ENCODE measurements at regions not wholly inside any gene's neighbourhood (a gene's known extent, or its start where the extent isn't known, plus 50 kb on each side); places are given as distances from the start of the nearest gene placed in this dataset.

DNA sequence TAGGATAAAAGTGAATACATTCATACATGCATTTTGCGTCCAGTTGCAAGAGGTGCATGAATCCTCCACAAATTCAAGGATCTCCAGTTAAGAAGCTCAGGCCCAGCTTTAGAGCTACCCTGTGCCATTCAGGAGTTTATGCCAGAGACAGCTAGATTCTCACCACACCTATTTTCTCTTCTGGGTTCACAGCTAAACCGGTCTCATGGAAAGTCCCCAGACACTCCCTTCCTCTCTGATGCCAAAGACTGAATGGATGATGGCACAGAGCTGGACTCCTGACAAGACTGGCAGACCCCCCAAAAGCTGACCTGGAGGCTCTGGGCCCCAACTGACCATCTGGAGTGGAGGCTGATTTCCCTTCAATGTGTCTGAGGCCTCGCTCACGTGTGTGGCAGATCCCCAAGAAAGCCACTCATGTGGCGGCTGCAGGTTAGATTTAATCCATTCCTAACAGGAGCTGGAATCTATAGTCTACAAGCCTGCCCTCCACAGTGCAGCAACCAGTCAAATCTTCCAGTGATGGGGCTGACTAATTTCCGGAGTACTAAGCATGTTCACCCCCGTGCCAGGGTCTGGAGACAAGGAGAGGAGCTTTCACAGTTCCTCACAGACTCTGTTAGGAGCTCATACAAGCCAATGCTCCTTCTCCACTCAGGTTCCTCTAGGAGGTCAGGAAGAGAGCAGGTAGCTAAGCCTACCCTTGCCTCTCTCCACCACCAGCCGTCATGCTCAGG lies 257.1 kb downstream of the BCL11A start:
- DNase-seq = no peak
- Histone ChIP-seq H3K36me3 (ENCODE audit: control insufficient read depth, insufficient read depth, low read length) (no peaks in the 10 kb centered on the region), H3K9me3 (ENCODE audit: control insufficient read depth, low read depth, low read length) (peaks cover 3% of the 10 kb centered on the region), H3K4me1 (ENCODE audit: control insufficient read depth, insufficient read depth, low read length) (no peaks in the 10 kb centered on the region), H3K27ac (ENCODE audit: low read length) (no peak overlapping the region), H3K4me3 (ENCODE audit: low read length) (no peak overlapping the region), H3K27me3 (ENCODE audit: control insufficient read depth, insufficient read depth, low read length) (no peaks in the 10 kb centered on the region)
- no CpG with 5 or more reads among the region's 8 CpGs for WGBS (ENCODE audit: insufficient coverage, low lambda C conversion rate)

DNA sequence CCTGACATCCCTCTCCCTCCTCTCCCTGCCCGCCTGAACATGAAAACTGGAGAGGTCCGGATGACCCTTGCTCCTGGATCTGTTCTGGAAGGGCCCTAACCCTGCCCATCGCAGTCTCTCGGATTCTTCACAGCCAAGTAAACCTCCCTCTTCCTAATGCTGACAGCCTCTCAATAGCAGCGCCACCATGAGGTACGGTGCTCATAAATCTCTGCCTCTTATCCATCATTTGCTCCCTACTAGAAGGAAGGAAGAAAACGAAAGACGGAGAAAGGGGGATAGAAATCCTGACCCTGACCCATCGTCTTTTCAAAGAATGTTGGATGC lies 257.9 kb downstream of the BCL11A start:
- WGBS (ENCODE audit: insufficient coverage, low lambda C conversion rate) = 92% methylated on average over 3 of the region's 9 CpGs
- H3K27ac ChIP-seq (ENCODE audit: low read length) = no peak overlapping the region
- no peaks in the 10 kb centered on the region for H3K4me1 ChIP-seq (ENCODE audit: control insufficient read depth, insufficient read depth, low read length)
- peaks cover 3% of the 10 kb centered on the region for H3K9me3 ChIP-seq (ENCODE audit: control insufficient read depth, low read depth, low read length)
- H3K4me3 ChIP-seq (ENCODE audit: low read length) = no peak overlapping the region
- no peaks in the 10 kb centered on the region for H3K27me3 ChIP-seq (ENCODE audit: control insufficient read depth, insufficient read depth, low read length)
- H3K36me3 ChIP-seq (ENCODE audit: control insufficient read depth, insufficient read depth, low read length) = no peaks in the 10 kb centered on the region
- DNase-seq = no peak

- DNase-seq = no peak
- no CpG with 5 or more reads among the region's 20 CpGs for WGBS (ENCODE audit: insufficient coverage, low lambda C conversion rate)
- Histone ChIP-seq H3K36me3 (ENCODE audit: control insufficient read depth, insufficient read depth, low read length) (no peaks in the 10 kb centered on the region), H3K9me3 (ENCODE audit: control insufficient read depth, low read depth, low read length) (peaks cover 3% of the 10 kb centered on the region), H3K4me1 (ENCODE audit: control insufficient read depth, insufficient read depth, low read length) (peaks cover 4% of the 10 kb centered on the region), H3K27ac (ENCODE audit: low read length) (no peak overlapping the region), H3K4me3 (ENCODE audit: low read length) (no peak overlapping the region), H3K27me3 (ENCODE audit: control insufficient read depth, insufficient read depth, low read length) (no peaks in the 10 kb centered on the region)
These were observed 258.4 kb downstream of the BCL11A start for GRCh38 chr2:60294901-60295635.

- no CpG with 5 or more reads among the region's 3 CpGs for WGBS (ENCODE audit: insufficient coverage, low lambda C conversion rate)
- no peak overlapping the region for H3K4me3 ChIP-seq (ENCODE audit: low read length)
- H3K9me3 ChIP-seq (ENCODE audit: control insufficient read depth, low read depth, low read length) = no peaks in the 10 kb centered on the region
- H3K27ac ChIP-seq (ENCODE audit: low read length) = no peak overlapping the region
- H3K27me3 ChIP-seq (ENCODE audit: control insufficient read depth, insufficient read depth, low read length) = no peaks in the 10 kb centered on the region
- DNase-seq = no peak
- H3K36me3 ChIP-seq (ENCODE audit: control insufficient read depth, insufficient read depth, low read length) = no peaks in the 10 kb centered on the region
- peaks cover 7% of the 10 kb centered on the region for H3K4me1 ChIP-seq (ENCODE audit: control insufficient read depth, insufficient read depth, low read length)
These were observed 261.2 kb downstream of the BCL11A start for GRCh38 chr2:60292242-60292641.

DNA sequence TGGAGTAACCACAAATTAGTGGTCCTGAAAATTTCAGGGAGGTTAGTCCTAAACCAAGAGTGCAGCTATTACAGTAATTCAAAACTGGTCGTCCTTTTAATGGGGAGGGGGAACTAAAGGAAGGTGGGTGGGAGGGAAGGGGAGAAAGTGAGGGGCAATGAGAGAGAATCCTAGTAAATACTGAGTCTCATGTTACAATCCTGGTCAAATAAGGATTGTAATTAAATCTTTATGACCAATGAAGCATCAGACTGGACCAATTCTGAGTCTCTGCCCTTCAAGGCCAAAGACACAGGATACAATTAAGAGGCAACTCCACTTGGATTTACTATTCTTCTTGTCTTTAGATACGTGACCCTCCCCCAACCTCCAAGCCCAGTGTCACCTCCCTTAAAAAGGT lies 262.9 kb downstream of the BCL11A start:
- no peaks in the 10 kb centered on the region for H3K9me3 ChIP-seq (ENCODE audit: control insufficient read depth, low read depth, low read length)
- no peak for DNase-seq
- WGBS (ENCODE audit: insufficient coverage, low lambda C conversion rate) = 75% methylated on average over 1 of the region's 2 CpGs
- no peaks in the 10 kb centered on the region for H3K27me3 ChIP-seq (ENCODE audit: control insufficient read depth, insufficient read depth, low read length)
- no peaks in the 10 kb centered on the region for H3K36me3 ChIP-seq (ENCODE audit: control insufficient read depth, insufficient read depth, low read length)
- peaks cover 10% of the 10 kb centered on the region for H3K4me1 ChIP-seq (ENCODE audit: control insufficient read depth, insufficient read depth, low read length)
- H3K4me3 ChIP-seq (ENCODE audit: low read length) = no peak overlapping the region
- no peak overlapping the region for H3K27ac ChIP-seq (ENCODE audit: low read length)

DNA sequence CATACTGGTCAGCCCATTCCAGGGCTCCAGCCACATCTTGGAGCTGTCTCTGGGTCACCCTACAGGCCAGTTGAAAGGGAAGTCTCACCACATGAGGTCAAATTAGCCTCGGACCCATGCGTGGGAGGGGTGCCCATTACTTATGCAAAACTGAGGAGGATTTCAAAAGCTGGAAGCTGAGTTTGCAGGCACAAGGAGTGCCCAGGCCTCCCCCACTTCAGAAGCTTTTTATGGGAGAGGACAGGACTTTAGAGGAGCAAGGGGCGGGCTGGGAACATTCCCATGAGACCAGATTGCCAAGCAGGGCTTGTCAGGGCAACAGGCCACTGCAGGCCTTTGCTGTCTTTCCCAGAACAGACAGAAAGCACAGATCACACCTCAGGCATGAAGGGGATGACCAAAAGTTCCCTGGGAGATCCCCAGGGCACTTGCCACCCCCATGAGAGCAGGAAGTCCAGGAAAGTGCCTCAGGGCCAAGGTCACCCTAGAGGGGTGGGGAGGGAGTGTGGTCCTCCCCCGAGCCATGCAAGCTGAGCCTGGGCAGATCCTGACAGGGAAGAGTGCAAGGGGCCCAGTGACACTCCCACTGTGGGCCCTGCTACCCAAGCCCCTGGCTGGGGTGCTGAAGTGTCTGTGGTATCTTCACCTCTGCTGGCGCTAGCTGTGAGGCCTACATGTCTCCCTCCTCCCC lies 267.7 kb downstream of the BCL11A start:
- no peak overlapping the region for H3K27ac ChIP-seq (ENCODE audit: low read length)
- peak; percentile 4 to 46 for DNase-seq
- H3K4me3 ChIP-seq (ENCODE audit: low read length) = no peak overlapping the region
- no peaks in the 10 kb centered on the region for H3K27me3 ChIP-seq (ENCODE audit: control insufficient read depth, insufficient read depth, low read length)
- H3K9me3 ChIP-seq (ENCODE audit: control insufficient read depth, low read depth, low read length) = no peaks in the 10 kb centered on the region
- WGBS (ENCODE audit: insufficient coverage, low lambda C conversion rate) = 80% methylated on average over 1 of the region's 5 CpGs
- H3K36me3 ChIP-seq (ENCODE audit: control insufficient read depth, insufficient read depth, low read length) = no peaks in the 10 kb centered on the region
- peaks cover 10% of the 10 kb centered on the region for H3K4me1 ChIP-seq (ENCODE audit: control insufficient read depth, insufficient read depth, low read length)

GRCh38 chr2:60283626-60284025 lies 269.8 kb downstream of the BCL11A start:
- DNase-seq = no peak
- Histone ChIP-seq H3K27ac (ENCODE audit: low read length) (no peak overlapping the region), H3K9me3 (ENCODE audit: control insufficient read depth, low read depth, low read length) (no peaks in the 10 kb centered on the region), H3K27me3 (ENCODE audit: control insufficient read depth, insufficient read depth, low read length) (no peaks in the 10 kb centered on the region), H3K36me3 (ENCODE audit: control insufficient read depth, insufficient read depth, low read length) (no peaks in the 10 kb centered on the region), H3K4me3 (ENCODE audit: low read length) (no peak overlapping the region), H3K4me1 (ENCODE audit: control insufficient read depth, insufficient read depth, low read length) (peaks cover 3% of the 10 kb centered on the region)
- no CpG with 5 or more reads among the region's 4 CpGs for WGBS (ENCODE audit: insufficient coverage, low lambda C conversion rate)

GRCh38 chr2:60282886-60283285 lies 270.6 kb downstream of the BCL11A start:
- no peak overlapping the region for H3K4me3 ChIP-seq (ENCODE audit: low read length)
- H3K27me3 ChIP-seq (ENCODE audit: control insufficient read depth, insufficient read depth, low read length) = no peaks in the 10 kb centered on the region
- H3K4me1 ChIP-seq (ENCODE audit: control insufficient read depth, insufficient read depth, low read length) = peaks cover 3% of the 10 kb centered on the region
- DNase-seq = no peak
- no peaks in the 10 kb centered on the region for H3K36me3 ChIP-seq (ENCODE audit: control insufficient read depth, insufficient read depth, low read length)
- H3K27ac ChIP-seq (ENCODE audit: low read length) = no peak overlapping the region
- H3K9me3 ChIP-seq (ENCODE audit: control insufficient read depth, low read depth, low read length) = no peaks in the 10 kb centered on the region

GRCh38 chr2:60281730-60282129 lies 271.7 kb downstream of the BCL11A start:
- peaks cover 3% of the 10 kb centered on the region for H3K4me1 ChIP-seq (ENCODE audit: control insufficient read depth, insufficient read depth, low read length)
- DNase-seq = no peak
- no peaks in the 10 kb centered on the region for H3K36me3 ChIP-seq (ENCODE audit: control insufficient read depth, insufficient read depth, low read length)
- WGBS (ENCODE audit: insufficient coverage, low lambda C conversion rate) = no CpG with 5 or more reads among the region's 5 CpGs
- H3K27me3 ChIP-seq (ENCODE audit: control insufficient read depth, insufficient read depth, low read length) = no peaks in the 10 kb centered on the region
- no peaks in the 10 kb centered on the region for H3K9me3 ChIP-seq (ENCODE audit: control insufficient read depth, low read depth, low read length)
- no peak overlapping the region for H3K4me3 ChIP-seq (ENCODE audit: low read length)
- no peak overlapping the region for H3K27ac ChIP-seq (ENCODE audit: low read length)

GRCh38 chr2:60280238-60280637 lies 273.2 kb downstream of the BCL11A start:
- DNase-seq = no peak
- 100% methylated on average over 1 of the region's 3 CpGs for WGBS (ENCODE audit: insufficient coverage, low lambda C conversion rate)
- H3K4me3 ChIP-seq (ENCODE audit: low read length) = no peak overlapping the region
- no peaks in the 10 kb centered on the region for H3K4me1 ChIP-seq (ENCODE audit: control insufficient read depth, insufficient read depth, low read length)
- H3K9me3 ChIP-seq (ENCODE audit: control insufficient read depth, low read depth, low read length) = no peaks in the 10 kb centered on the region
- H3K36me3 ChIP-seq (ENCODE audit: control insufficient read depth, insufficient read depth, low read length) = no peaks in the 10 kb centered on the region
- no peak overlapping the region for H3K27ac ChIP-seq (ENCODE audit: low read length)
- no peaks in the 10 kb centered on the region for H3K27me3 ChIP-seq (ENCODE audit: control insufficient read depth, insufficient read depth, low read length)

Data from large intestine (tissue), 3 donors.